Mesenchymal stem cell (in vitro differentiated cells and primary cell): ENCODE measurements at regions not wholly inside any gene's neighbourhood (a gene's known extent, or its start where the extent isn't known, plus 50 kb on each side); places are given as distances from the start of the nearest gene placed in this dataset.

Experiments
- DNase-seq: peaks from one replicate; pipeline ENCODE4 v3.0.0-alpha.2; 2013
- H2AFZ ChIP-seq: one replicate; pipeline ENCODE4 v1.6.1; 2013; ENCODE audit warnings: low read depth, mild to moderate bottlenecking, control low read depth, inconsistent platforms, low read length, moderate library complexity
- H2AK5ac ChIP-seq: 2 replicates; pipeline ENCODE4 v1.6.1; 2013; ENCODE audit warnings: low read length, moderate library complexity, mild to moderate bottlenecking, inconsistent platforms; ENCODE audit not compliant: severe bottlenecking
- H2BK120ac ChIP-seq: one replicate; pipeline ENCODE4 v1.6.1; 2013; ENCODE audit warnings: low read depth, mild to moderate bottlenecking, inconsistent platforms, low read length, moderate library complexity
- H2BK12ac ChIP-seq, 2 experiments: one replicate each; pipeline ENCODE4 v1.6.1; 2013; ENCODE audit warnings: inconsistent platforms in 2 of 2, low read length in 2 of 2, mild to moderate bottlenecking in 2 of 2, moderate library complexity in 2 of 2, control low read depth in 1 of 2
- H2BK15ac ChIP-seq: one replicate; pipeline ENCODE4 v1.6.1; 2013; ENCODE audit warnings: mild to moderate bottlenecking, low read depth, inconsistent platforms; ENCODE audit not compliant: poor library complexity, severe bottlenecking
- H2BK5ac ChIP-seq: 2 replicates; pipeline ENCODE4 v1.6.1; 2013; ENCODE audit warnings: low read depth, mild to moderate bottlenecking, low read length, control low read depth, inconsistent platforms; ENCODE audit not compliant: poor library complexity, severe bottlenecking
- H3K14ac ChIP-seq, 2 experiments: one replicate each; pipeline ENCODE4 v1.6.1; 2013; ENCODE audit warnings: inconsistent platforms in 2 of 2, low read length in 2 of 2, control low read depth in 1 of 2, mild to moderate bottlenecking in 1 of 2, moderate library complexity in 1 of 2
- H3K18ac ChIP-seq, 2 experiments: one replicate each; pipeline ENCODE4 v1.6.1; 2013; ENCODE audit warnings: inconsistent platforms in 2 of 2, low read length in 2 of 2, control low read depth in 1 of 2, low read depth in 1 of 2, mild to moderate bottlenecking in 1 of 2
- H3K23ac ChIP-seq, 2 experiments: one replicate each; pipeline ENCODE4 v1.6.1; 2013; ENCODE audit warnings: inconsistent platforms in 2 of 2, low read length in 2 of 2, mild to moderate bottlenecking in 2 of 2, moderate library complexity in 2 of 2, control low read depth in 1 of 2
- H3K27ac ChIP-seq: 2 replicates; pipeline ENCODE4 v1.5.1; 2013; ENCODE audit warnings: mild to moderate bottlenecking, moderate library complexity, low read length, control low read depth, inconsistent platforms; ENCODE audit not compliant: poor library complexity, severe bottlenecking
- H3K27me3 ChIP-seq, 2 experiments: 2 replicates each; pipeline versions ENCODE4 v1.6.1 to v1.7.0; 2013; ENCODE audit warnings: low read length in 2 of 2, mild to moderate bottlenecking in 2 of 2, moderate library complexity in 2 of 2, control low read depth in 1 of 2, inconsistent platforms in 1 of 2; ENCODE audit not compliant: control insufficient read depth in 1 of 2, insufficient read depth in 1 of 2
- H3K36me3 ChIP-seq, 2 experiments: 2 replicates each; pipeline versions ENCODE4 v1.6.1 to v1.7.0; 2013; ENCODE audit warnings: low read length in 2 of 2, control low read depth in 1 of 2, inconsistent platforms in 1 of 2, low read depth in 1 of 2, mild to moderate bottlenecking in 1 of 2; ENCODE audit not compliant: insufficient read depth in 2 of 2, control insufficient read depth in 1 of 2
- H3K4ac ChIP-seq, 2 experiments: one replicate each; pipeline ENCODE4 v1.6.1; 2013; ENCODE audit warnings: inconsistent platforms in 2 of 2, low read length in 2 of 2, mild to moderate bottlenecking in 2 of 2, moderate library complexity in 2 of 2, control low read depth in 1 of 2, low read depth in 1 of 2
- H3K4me1 ChIP-seq: 2 replicates; pipeline ENCODE4 v1.6.1; 2013; ENCODE audit warnings: low read depth, low read length, control low read depth; ENCODE audit not compliant: control insufficient read depth, insufficient read depth
- H3K4me2 ChIP-seq: 2 replicates; pipeline ENCODE4 v1.6.1; 2013; ENCODE audit warnings: low read length, mild to moderate bottlenecking, inconsistent platforms; ENCODE audit not compliant: poor library complexity, severe bottlenecking
- H3K4me3 ChIP-seq, 2 experiments: 2 replicates each; pipeline versions ENCODE4 v1.5.1 to v1.7.0; 2013; ENCODE audit warnings: low read length in 2 of 2, mild to moderate bottlenecking in 2 of 2, control low read depth in 1 of 2, low read depth in 1 of 2; ENCODE audit not compliant: insufficient read depth in 1 of 2
- H3K79me1 ChIP-seq: replicated peaks from 2 replicates; pipeline ENCODE4 v1.6.1; 2013; ENCODE audit warnings: mild to moderate bottlenecking, control low read depth, low read length, inconsistent platforms; ENCODE audit not compliant: poor library complexity, severe bottlenecking
- H3K9ac ChIP-seq: 2 replicates; pipeline ENCODE4 v1.7.0; 2013; ENCODE audit warnings: mild to moderate bottlenecking, low read length, moderate library complexity
- H3K9me3 ChIP-seq: 2 replicates; pipeline ENCODE4 v1.7.0; 2013; ENCODE audit warnings: mild to moderate bottlenecking, low read length; ENCODE audit not compliant: control insufficient read depth
- H4K8ac ChIP-seq: one replicate; pipeline ENCODE4 v1.6.1; 2013; ENCODE audit warnings: inconsistent platforms, mild to moderate bottlenecking, low read length, moderate library complexity
- H4K91ac ChIP-seq: one replicate; pipeline ENCODE4 v1.6.1; 2013; ENCODE audit warnings: mild to moderate bottlenecking, low read length, inconsistent platforms
- WGBS: methylation state at CpG from one replicate; pipeline ENCODE4 v1.1.7; 2013; ENCODE audit warnings: mixed read lengths; 5-methylcytosine and 5-hydroxymethylcytosine counted together

GRCh38 chr1:18045203-18045602, 62.4 kb upstream of the IGSF21 start:
- H3K23ac ChIP-seq: no peak overlapping the region

GRCh38 chr1:18045621-18046020, 62.0 kb upstream of the IGSF21 start:
- 66% methylated on average over 8 of the region's 8 CpGs for WGBS
- no peak overlapping the region for H2BK5ac ChIP-seq

More at GRCh38 chr1:18045203-18045602, 62.4 kb upstream of the IGSF21 start:
- Histone ChIP-seq H3K79me1 (no peaks in the 10 kb centered on the region), H3K4me3 (no peak overlapping the region), H3K9me3 (no peaks in the 10 kb centered on the region), H4K8ac (no peak overlapping the region), H2AK5ac (no peak overlapping the region), H3K18ac (no peak overlapping the region), H4K91ac (no peak overlapping the region), H2BK15ac (no peak overlapping the region), H3K27me3 (peaks cover 0 to 49% of the 10 kb centered on the region in 2 experiments), H2BK120ac (no peak overlapping the region), H3K4me2 (no peak overlapping the region), H3K4me1 (no peaks in the 10 kb centered on the region), H3K36me3 (no peaks in the 10 kb centered on the region), H2BK12ac (no peak overlapping the region), H3K9ac (no peak overlapping the region), H2AFZ (no peak overlapping the region), H2BK5ac (no peak overlapping the region), H3K14ac (no peak overlapping the region), H3K27ac (no peak overlapping the region), H3K4ac (no peak overlapping the region)
- WGBS: 34% methylated on average over 5 of the region's 5 CpGs
- no peak for DNase-seq

GRCh38 chr1:18047122-18047521, 60.5 kb upstream of the IGSF21 start:
- H2AK5ac ChIP-seq: no peak overlapping the region
- 69% methylated on average over 3 of the region's 3 CpGs for WGBS
- H3K9me3 ChIP-seq: no peaks in the 10 kb centered on the region
- no peak overlapping the region for H3K14ac ChIP-seq
- DNase-seq: no peak
- no peak overlapping the region for H3K23ac ChIP-seq
- H4K91ac ChIP-seq: no peak overlapping the region
- H3K4ac ChIP-seq: no peak overlapping the region
- no peak overlapping the region for H3K9ac ChIP-seq
- no peak overlapping the region for H3K4me2 ChIP-seq
- H2BK15ac ChIP-seq: no peak overlapping the region
- H2BK12ac ChIP-seq: no peak overlapping the region
- H2AFZ ChIP-seq: no peak overlapping the region
- H2BK120ac ChIP-seq: no peak overlapping the region
- H3K79me1 ChIP-seq: no peaks in the 10 kb centered on the region
- H3K27me3 ChIP-seq: peaks cover 0 to 50% of the 10 kb centered on the region in 2 experiments
- no peaks in the 10 kb centered on the region for H3K4me1 ChIP-seq
- H3K36me3 ChIP-seq: no peaks in the 10 kb centered on the region
- H3K18ac ChIP-seq: no peak overlapping the region
- no peak overlapping the region for H2BK5ac ChIP-seq
- H4K8ac ChIP-seq: no peak overlapping the region
- H3K4me3 ChIP-seq: no peak overlapping the region
- no peak overlapping the region for H3K27ac ChIP-seq

More at GRCh38 chr1:18045621-18046020, 62.0 kb upstream of the IGSF21 start:
- DNase-seq: no peak
- no peak overlapping the region for H2AK5ac ChIP-seq
- H3K9me3 ChIP-seq: no peaks in the 10 kb centered on the region
- H3K27me3 ChIP-seq: peaks cover 0 to 48% of the 10 kb centered on the region in 2 experiments
- no peak overlapping the region for H3K27ac ChIP-seq
- H2BK15ac ChIP-seq: no peak overlapping the region
- H3K4ac ChIP-seq: no peak overlapping the region
- H3K4me2 ChIP-seq: no peak overlapping the region
- no peaks in the 10 kb centered on the region for H3K4me1 ChIP-seq
- H2BK12ac ChIP-seq: no peak overlapping the region
- no peak overlapping the region for H2AFZ ChIP-seq
- H4K91ac ChIP-seq: no peak overlapping the region
- no peak overlapping the region for H4K8ac ChIP-seq
- no peak overlapping the region for H3K23ac ChIP-seq
- no peak overlapping the region for H2BK120ac ChIP-seq
- H3K36me3 ChIP-seq: no peaks in the 10 kb centered on the region
- no peak overlapping the region for H3K4me3 ChIP-seq
- no peak overlapping the region for H3K18ac ChIP-seq
- H3K14ac ChIP-seq: no peak overlapping the region
- H3K79me1 ChIP-seq: no peaks in the 10 kb centered on the region
- H3K9ac ChIP-seq: no peak overlapping the region

GRCh38 chr1:18049228-18049627, 58.4 kb upstream of the IGSF21 start:
- no peaks in the 10 kb centered on the region for H3K4me1 ChIP-seq
- no peak overlapping the region for H3K4me3 ChIP-seq
- no peak overlapping the region for H2AK5ac ChIP-seq
- H3K27ac ChIP-seq: no peak overlapping the region
- no peak overlapping the region for H3K18ac ChIP-seq
- H2BK12ac ChIP-seq: no peak overlapping the region
- no peak overlapping the region for H3K9ac ChIP-seq
- no peak overlapping the region for H3K4ac ChIP-seq
- H3K36me3 ChIP-seq: no peaks in the 10 kb centered on the region
- H3K27me3 ChIP-seq: peaks cover 0 to 44% of the 10 kb centered on the region in 2 experiments
- no peaks in the 10 kb centered on the region for H3K9me3 ChIP-seq
- H3K14ac ChIP-seq: no peak overlapping the region
- H4K8ac ChIP-seq: peak overlapping the region; percentile 23
- H2BK15ac ChIP-seq: no peak overlapping the region
- H3K79me1 ChIP-seq: no peaks in the 10 kb centered on the region
- H2AFZ ChIP-seq: no peak overlapping the region
- no peak overlapping the region for H3K23ac ChIP-seq
- H4K91ac ChIP-seq: no peak overlapping the region
- H2BK5ac ChIP-seq: no peak overlapping the region
- no peak for DNase-seq
- H3K4me2 ChIP-seq: no peak overlapping the region
- H2BK120ac ChIP-seq: no peak overlapping the region
- 89% methylated on average over 1 of the region's 1 CpG for WGBS
